Neuronal stem cell (in vitro differentiated cells): ENCODE measurements at regions not wholly inside any gene's neighbourhood (a gene's known extent, or its start where the extent isn't known, plus 50 kb on each side); places are given as distances from the start of the nearest gene placed in this dataset.

Experiments
- DNase-seq: peaks from one replicate; pipeline ENCODE4 v3.0.0-alpha.2; 2013; ENCODE audit warnings: low spot score
- H2AFZ ChIP-seq: one replicate; pipeline ENCODE4 v1.6.1; 2013; ENCODE audit warnings: mild to moderate bottlenecking, low read length, inconsistent platforms
- H2AK5ac ChIP-seq: 2 replicates; pipeline ENCODE4 v1.6.1; 2013; ENCODE audit warnings: low read depth, mild to moderate bottlenecking, inconsistent platforms, low read length, moderate library complexity, mixed read lengths
- H2BK120ac ChIP-seq: 2 replicates; pipeline ENCODE4 v1.6.1; 2013; ENCODE audit warnings: low read depth, mild to moderate bottlenecking, inconsistent platforms, low read length, moderate library complexity, mixed read lengths
- H2BK12ac ChIP-seq: one replicate; pipeline ENCODE4 v1.6.1; 2013; ENCODE audit warnings: low read length, inconsistent platforms
- H2BK15ac ChIP-seq: 2 replicates; pipeline ENCODE4 v1.6.1; 2013; ENCODE audit warnings: mild to moderate bottlenecking, low read length, inconsistent platforms, mixed read lengths
- H2BK5ac ChIP-seq: one replicate; pipeline ENCODE4 v1.6.1; 2013; ENCODE audit warnings: inconsistent platforms, mild to moderate bottlenecking, low read length, moderate library complexity
- H3K14ac ChIP-seq: one replicate; pipeline ENCODE4 v1.6.1; 2013; ENCODE audit warnings: low read length, inconsistent platforms
- H3K18ac ChIP-seq: 2 replicates; pipeline ENCODE4 v1.6.1; 2013; ENCODE audit warnings: low read length, inconsistent platforms
- H3K23ac ChIP-seq: 2 replicates; pipeline ENCODE4 v1.6.1; 2013; ENCODE audit warnings: low read depth, mild to moderate bottlenecking, mixed read lengths, low read length, inconsistent platforms; ENCODE audit not compliant: poor library complexity
- H3K27ac ChIP-seq: replicated peaks from 3 replicates; pipeline ENCODE4 v1.5.1; 2013; ENCODE audit warnings: low read length, inconsistent platforms
- H3K27me3 ChIP-seq, 3 experiments: 2 replicates each; pipeline ENCODE4 v1.6.1; 2013; ENCODE audit warnings: low read length in 3 of 3, mild to moderate bottlenecking in 2 of 3, inconsistent platforms in 1 of 3, low read depth in 1 of 3, mixed read lengths in 1 of 3, moderate library complexity in 1 of 3; ENCODE audit not compliant: control insufficient read depth in 3 of 3, insufficient read depth in 3 of 3
- H3K36me3 ChIP-seq, 2 donors: replicated peaks in 1 of 2; 2 replicates each; pipeline ENCODE4 v1.6.1; 2013; ENCODE audit warnings: low read length in 2 of 2; ENCODE audit not compliant: control insufficient read depth in 2 of 2, insufficient read depth in 2 of 2
- H3K4ac ChIP-seq: 2 replicates; pipeline ENCODE4 v1.6.1; 2013; ENCODE audit warnings: inconsistent platforms, mild to moderate bottlenecking, low read length, moderate library complexity
- H3K4me1 ChIP-seq, 2 donors: 1 replicate in 1 of 2; 2 replicates in 1 of 2; pipeline ENCODE4 v1.6.1; 2013; ENCODE audit warnings: low read length in 2 of 2, low read depth in 1 of 2; ENCODE audit not compliant: control insufficient read depth in 2 of 2, insufficient read depth in 1 of 2
- H3K4me2 ChIP-seq: one replicate; pipeline ENCODE4 v1.6.1; 2013; ENCODE audit warnings: mild to moderate bottlenecking, low read length, inconsistent platforms; ENCODE audit not compliant: insufficient read depth, poor library complexity, severe bottlenecking
- H3K4me3 ChIP-seq, 2 donors: 2 replicates each; pipeline ENCODE4 v1.5.1; 2013; ENCODE audit warnings: low read length in 2 of 2, mild to moderate bottlenecking in 2 of 2, inconsistent platforms in 1 of 2, moderate library complexity in 1 of 2
- H3K79me1 ChIP-seq: one replicate; pipeline ENCODE4 v1.6.1; 2013; ENCODE audit warnings: low read depth, mild to moderate bottlenecking, inconsistent platforms, low read length, moderate library complexity
- H3K9ac ChIP-seq: one replicate; pipeline ENCODE4 v1.6.1; 2013; ENCODE audit warnings: mild to moderate bottlenecking, low read depth, low read length, inconsistent platforms; ENCODE audit not compliant: poor library complexity
- H3K9me3 ChIP-seq, 2 donors: replicated peaks in 1 of 2; 2 replicates each; pipeline versions ENCODE3 to v1.6.1; 2013; ENCODE audit warnings: low read length in 2 of 2, mild to moderate bottlenecking in 2 of 2, inconsistent platforms in 1 of 2, low read depth in 1 of 2, mixed read lengths in 1 of 2, moderate library complexity in 1 of 2; ENCODE audit not compliant: control insufficient read depth in 2 of 2, insufficient read depth in 1 of 2
- H4K8ac ChIP-seq: one replicate; pipeline ENCODE4 v1.6.1; 2013; ENCODE audit warnings: low read depth, mild to moderate bottlenecking, inconsistent platforms, low read length, moderate library complexity
- H4K91ac ChIP-seq: one replicate; pipeline ENCODE4 v1.6.1; 2013; ENCODE audit warnings: low read length, low read depth, mild to moderate bottlenecking, inconsistent platforms; ENCODE audit not compliant: poor library complexity
- WGBS, 2 donors: extraction: QIAGEN DNeasy Blood & Tissue Kit; methylation state at CpG; one replicate each; pipeline ENCODE4 v1.1.7; 2013; ENCODE audit warnings: missing lambda C conversion rate in 2 of 2, mixed read lengths in 1 of 2; ENCODE audit not compliant: insufficient read length in 2 of 2, insufficient replicate concordance in 1 of 2; ENCODE audit errors: extremely low coverage in 2 of 2; 5-methylcytosine and 5-hydroxymethylcytosine counted together

GRCh38 chr5:115050866-115051265 is 118.8 kb downstream of the TRIM36 start:
- no peaks in the 10 kb centered on the region for H3K36me3 ChIP-seq
- no CpG with 5 or more reads among the region's 3 CpGs for WGBS, 2 donors
- H3K9me3 ChIP-seq, result no peaks in the 10 kb centered on the region

GRCh38 chr5:115033861-115034260 is 135.8 kb downstream of the TRIM36 start:
- H3K4ac ChIP-seq, result no peak overlapping the region
- no peak overlapping the region for H3K23ac ChIP-seq
- H4K8ac ChIP-seq, result no peak overlapping the region
- H3K27me3 ChIP-seq, result no peaks in the 10 kb centered on the region
- H2AK5ac ChIP-seq, result no peak overlapping the region
- no peak overlapping the region for H3K4me3 ChIP-seq
- no CpG with 5 or more reads among the region's 4 CpGs for WGBS, 2 donors
- no peaks in the 10 kb centered on the region for H3K79me1 ChIP-seq
- DNase-seq, result peak; percentile 9
- no peak overlapping the region for H2AFZ ChIP-seq
- no peak overlapping the region for H2BK15ac ChIP-seq
- peaks cover 0 to 3% of the 10 kb centered on the region in 2 donors for H3K9me3 ChIP-seq
- H3K14ac ChIP-seq, result no peak overlapping the region
- no peaks in the 10 kb centered on the region for H3K36me3 ChIP-seq
- no peaks in the 10 kb centered on the region for H3K4me1 ChIP-seq
- H3K27ac ChIP-seq, result no peak overlapping the region
- H3K9ac ChIP-seq, result no peak overlapping the region
- no peak overlapping the region for H3K4me2 ChIP-seq
- no peak overlapping the region for H4K91ac ChIP-seq
- no peak overlapping the region for H2BK120ac ChIP-seq
- H3K18ac ChIP-seq, result no peak overlapping the region
- H2BK12ac ChIP-seq, result no peak overlapping the region
- no peak overlapping the region for H2BK5ac ChIP-seq

More at GRCh38 chr5:115050866-115051265, 118.8 kb downstream of the TRIM36 start:
- Histone ChIP-seq H3K4me2 (no peak overlapping the region), H3K4me3 (no peak overlapping the region), H3K14ac (no peak overlapping the region), H2BK120ac (no peak overlapping the region), H3K4ac (no peak overlapping the region), H3K23ac (no peak overlapping the region), H3K18ac (no peak overlapping the region), H3K79me1 (no peaks in the 10 kb centered on the region), H2BK15ac (no peak overlapping the region), H4K8ac (no peak overlapping the region), H3K27me3 (no peaks in the 10 kb centered on the region), H3K4me1 (no peaks in the 10 kb centered on the region), H2BK5ac (no peak overlapping the region), H2BK12ac (no peak overlapping the region), H3K9ac (no peak overlapping the region), H2AFZ (no peak overlapping the region), H4K91ac (no peak overlapping the region), H2AK5ac (no peak overlapping the region), H3K27ac (no peak overlapping the region)
- DNase-seq, result no peak

GRCh38 chr5:115028557-115028956 is 141.2 kb downstream of the TRIM36 start:
- Histone ChIP-seq H3K23ac (no peak overlapping the region), H2AK5ac (no peak overlapping the region), H3K27ac (no peak overlapping the region), H3K36me3 (no peaks in the 10 kb centered on the region), H2BK120ac (no peak overlapping the region), H2BK12ac (no peak overlapping the region), H2AFZ (no peak overlapping the region), H3K4ac (no peak overlapping the region), H4K91ac (no peak overlapping the region), H3K4me2 (no peak overlapping the region), H3K9me3 (peaks cover 0 to 3% of the 10 kb centered on the region in 2 donors), H3K79me1 (no peaks in the 10 kb centered on the region), H3K27me3 (no peaks in the 10 kb centered on the region), H2BK5ac (no peak overlapping the region), H3K14ac (no peak overlapping the region), H3K4me3 (no peak overlapping the region), H3K18ac (no peak overlapping the region), H4K8ac (no peak overlapping the region), H2BK15ac (no peak overlapping the region), H3K9ac (no peak overlapping the region), H3K4me1 (no peaks in the 10 kb centered on the region)
- no peak for DNase-seq
- WGBS, 2 donors, result no CpG with 5 or more reads among the region's 4 CpGs

GRCh38 chr5:115024922-115025321 is 144.8 kb downstream of the TRIM36 start:
- Histone ChIP-seq H3K27me3 (no peaks in the 10 kb centered on the region), H2AK5ac (no peak overlapping the region), H3K36me3 (no peaks in the 10 kb centered on the region), H3K18ac (no peak overlapping the region), H3K27ac (no peak overlapping the region), H2BK15ac (no peak overlapping the region), H2BK12ac (no peak overlapping the region), H4K8ac (no peak overlapping the region), H4K91ac (no peak overlapping the region), H2AFZ (no peak overlapping the region), H3K79me1 (no peaks in the 10 kb centered on the region), H3K9ac (no peak overlapping the region), H3K4ac (no peak overlapping the region), H3K23ac (no peak overlapping the region), H2BK5ac (no peak overlapping the region), H3K4me3 (no peak overlapping the region), H3K9me3 (no peaks in the 10 kb centered on the region), H3K4me1 (no peaks in the 10 kb centered on the region), H3K14ac (no peak overlapping the region), H2BK120ac (no peak overlapping the region), H3K4me2 (no peak overlapping the region)
- no CpG with 5 or more reads among the region's 1 CpG for WGBS, 2 donors
- no peak for DNase-seq
